Inflammatory macrophage treated with lipopolysaccharide for 1 hour (primary cell): ENCODE measurements at regions not wholly inside any gene's neighbourhood (a gene's known extent, or its start where the extent isn't known, plus 50 kb on each side); places are given as distances from the start of the nearest gene placed in this dataset.
A peak's percentile ranks its signal among the peaks of the same experiment; 100 is the strongest.
"Not testable (repeated sequence)": the region's sequence is repeated elsewhere in the genome, so short reads cannot be mapped to it uniquely, and the experiment has no call there.

ENCODE experiments used
- DNase-seq, 2 donors: peaks; one replicate each; pipeline ENCODE4 v3.0.0-alpha.2; 2020 to 2022

- peak; percentile 72 to 78 for DNase-seq
These were observed 272.7 kb upstream of the BTG1 start for GRCh38 chr12:92418381-92418780.

GRCh38 chr12:92417373-92417772, 271.7 kb upstream of the BTG1 start:
- DNase-seq: no peak

- DNase-seq: no peak
These were observed 270.8 kb upstream of the BTG1 start for GRCh38 chr12:92416385-92416812.

DNA sequence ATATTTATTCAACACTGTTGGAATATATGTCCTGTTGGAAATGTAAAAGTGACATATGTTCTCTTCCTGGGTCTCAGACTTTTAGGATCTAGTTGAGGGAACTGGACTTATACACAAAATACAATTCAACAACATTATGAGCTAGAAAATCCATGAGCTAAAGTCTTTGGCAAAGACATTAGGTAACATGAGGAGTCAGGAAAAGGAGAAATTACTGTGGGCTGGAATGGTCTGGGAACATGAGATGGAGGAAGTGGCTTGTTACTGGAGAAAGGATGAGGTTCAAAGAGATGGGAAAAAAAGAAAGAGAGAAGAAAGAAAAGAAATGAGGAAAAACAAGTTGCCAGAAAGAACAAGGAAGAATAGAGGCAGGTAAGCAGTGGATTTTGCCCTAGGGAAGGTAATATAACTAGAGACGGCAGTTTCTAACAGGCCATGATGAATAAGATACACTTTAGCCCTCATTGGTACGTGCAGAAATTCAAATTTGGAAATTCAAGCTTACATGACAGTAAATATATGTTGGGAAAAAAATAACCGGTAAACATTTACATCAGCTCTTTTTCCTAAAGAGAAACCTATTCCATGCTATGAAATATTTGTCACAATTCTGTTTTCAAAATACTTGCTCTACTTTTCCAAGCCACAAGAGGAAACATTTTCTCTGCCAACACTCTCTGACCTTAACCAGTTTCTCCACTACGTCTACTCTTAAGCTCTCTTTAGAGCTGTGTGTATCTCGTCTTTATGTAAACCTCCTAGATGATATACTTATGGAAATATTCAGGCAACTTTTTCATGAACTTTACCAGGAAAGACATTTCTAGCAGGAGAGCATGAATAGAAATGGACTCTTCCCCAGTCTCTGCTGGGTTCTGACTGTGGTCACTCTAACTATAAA, 268.8 kb upstream of the BTG1 start:
- DNase-seq: no peak

DNA sequence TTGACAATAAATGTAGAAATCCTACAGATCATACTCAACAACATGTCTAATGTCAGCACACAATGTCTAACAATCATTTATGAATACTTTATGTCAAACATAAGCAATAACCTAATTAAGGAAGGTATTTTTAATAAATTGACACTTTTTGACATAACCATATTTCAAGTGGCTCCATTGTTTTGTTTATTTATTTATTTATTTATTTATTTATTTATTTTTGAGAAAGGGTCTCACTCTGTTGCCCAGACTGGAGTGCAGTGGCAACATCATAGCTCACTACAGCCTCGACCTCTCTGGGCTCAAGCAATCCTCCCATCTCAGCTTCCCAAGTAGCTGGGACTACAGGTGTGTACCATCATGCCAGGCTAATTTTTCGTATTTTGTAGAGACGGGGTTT, 267.6 kb upstream of the BTG1 start:
- DNase-seq: no peak

DNA sequence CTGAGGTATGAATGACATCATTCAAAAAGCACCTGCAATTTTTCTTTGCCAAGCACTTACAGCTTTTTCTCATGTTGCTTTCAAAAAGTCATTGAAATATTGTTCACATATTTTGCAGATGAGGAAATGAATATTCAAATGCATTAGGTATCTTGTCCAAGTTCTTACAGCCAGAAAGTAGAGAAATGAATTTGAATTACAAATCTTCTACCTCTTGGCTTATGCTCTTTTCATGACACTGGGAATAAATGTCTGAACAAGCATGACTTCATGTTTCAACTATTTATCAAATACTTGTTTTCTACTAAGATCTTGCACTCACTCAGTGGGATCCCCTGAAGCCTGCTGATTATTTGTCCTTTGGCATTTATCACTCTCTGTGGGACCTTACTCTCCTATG, 267.2 kb upstream of the BTG1 start:
- DNase-seq: no peak

- DNase-seq: no peak
These were observed 266.0 kb upstream of the BTG1 start for GRCh38 chr12:92411687-92412086.

DNA sequence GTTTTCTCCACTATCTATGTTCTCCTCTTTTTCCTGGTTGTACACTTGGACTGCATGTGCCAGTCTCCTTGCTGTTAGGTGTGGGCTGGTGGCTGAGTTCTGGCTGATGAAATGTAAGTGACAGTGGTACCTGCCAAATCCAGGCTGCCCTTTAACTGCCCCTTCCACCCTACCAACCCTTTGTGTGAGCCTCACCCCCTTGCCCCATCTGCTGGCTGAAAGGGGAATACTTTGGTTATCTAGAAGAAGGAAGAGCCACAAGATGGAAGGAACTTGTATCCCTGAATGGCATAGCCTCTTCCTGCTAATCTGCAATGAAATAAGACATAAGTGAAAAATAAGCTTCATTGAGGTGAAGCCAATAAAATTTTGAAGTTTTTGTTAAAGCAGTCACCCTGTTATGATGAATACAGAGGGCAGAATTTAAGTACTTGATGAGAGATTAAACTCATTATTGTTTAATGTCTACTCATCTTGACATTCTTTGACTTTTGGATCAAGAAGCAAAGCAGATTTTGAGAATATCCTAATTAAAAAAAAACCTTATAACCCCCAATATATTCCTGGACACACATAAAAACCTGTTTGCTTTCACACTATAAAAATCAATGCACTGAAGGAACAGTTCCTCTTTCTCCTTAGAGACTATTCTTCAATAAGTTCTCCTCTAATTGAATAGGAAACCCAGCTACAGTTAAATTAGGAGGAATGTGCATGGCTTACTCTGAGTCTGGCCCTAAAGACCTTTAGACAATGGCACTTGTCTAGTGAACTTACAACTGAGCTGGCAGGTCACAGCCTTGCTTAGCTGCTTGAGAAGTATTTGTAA, 262.6 kb upstream of the BTG1 start:
- DNase-seq: peak; percentile 47 to 66

DNA sequence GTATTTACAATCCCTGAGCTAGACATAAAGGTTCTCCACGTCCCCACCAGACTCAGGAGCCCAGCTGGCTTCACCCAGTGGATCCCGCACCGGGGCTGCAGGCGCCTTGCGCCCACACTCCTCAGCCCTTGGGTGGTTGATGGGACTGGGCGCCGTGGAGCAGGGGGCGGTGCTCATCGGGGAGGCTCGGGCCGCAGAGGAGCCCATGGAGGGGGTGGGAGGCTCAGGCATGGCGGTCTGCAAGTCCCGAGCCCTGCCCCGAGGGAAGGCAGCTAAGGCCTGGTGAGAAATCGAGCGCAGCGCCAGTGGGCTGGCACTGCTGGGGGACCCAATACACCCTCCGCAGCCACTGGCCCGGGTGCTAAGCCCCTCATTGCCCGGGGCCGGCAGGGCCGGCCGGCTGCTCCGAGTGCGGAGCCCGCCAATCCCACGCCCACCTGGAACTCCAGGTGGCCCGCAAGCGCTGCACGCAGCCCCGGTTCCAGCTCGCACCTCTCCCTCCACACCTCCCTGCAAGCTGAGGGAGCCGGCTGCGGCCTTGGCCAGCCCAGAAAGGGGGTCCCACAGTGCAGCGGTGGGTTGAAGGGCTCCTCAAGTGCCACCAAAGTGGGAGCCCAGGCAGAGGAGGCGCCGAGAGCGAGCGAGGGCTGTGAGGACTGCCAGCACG, 260.9 kb upstream of the BTG1 start:
- not testable (repeated sequence) for DNase-seq

DNA sequence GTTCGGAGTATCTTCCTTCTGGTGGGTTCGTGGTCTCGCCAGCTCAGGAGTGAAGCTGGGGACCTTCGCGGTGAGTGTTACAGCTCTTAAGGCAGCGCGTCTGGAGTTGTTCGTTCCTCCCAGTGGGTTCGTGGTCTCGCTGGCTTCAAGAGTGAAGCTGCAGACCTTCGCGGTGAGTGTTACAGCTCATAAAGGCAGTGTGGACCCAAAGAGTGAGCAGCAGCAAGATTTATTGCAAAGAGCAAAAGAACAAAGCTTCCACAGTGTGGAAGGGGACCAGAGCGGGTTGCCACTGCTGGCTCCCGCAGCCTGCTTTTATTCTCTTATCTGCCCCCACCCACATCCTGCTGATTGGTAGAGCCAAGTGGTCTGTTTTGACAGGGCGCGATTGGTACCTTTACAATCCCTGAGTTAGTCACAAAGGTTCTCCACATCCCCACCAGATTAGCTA, 260.2 kb upstream of the BTG1 start:
- DNase-seq: not testable (repeated sequence)

DNA sequence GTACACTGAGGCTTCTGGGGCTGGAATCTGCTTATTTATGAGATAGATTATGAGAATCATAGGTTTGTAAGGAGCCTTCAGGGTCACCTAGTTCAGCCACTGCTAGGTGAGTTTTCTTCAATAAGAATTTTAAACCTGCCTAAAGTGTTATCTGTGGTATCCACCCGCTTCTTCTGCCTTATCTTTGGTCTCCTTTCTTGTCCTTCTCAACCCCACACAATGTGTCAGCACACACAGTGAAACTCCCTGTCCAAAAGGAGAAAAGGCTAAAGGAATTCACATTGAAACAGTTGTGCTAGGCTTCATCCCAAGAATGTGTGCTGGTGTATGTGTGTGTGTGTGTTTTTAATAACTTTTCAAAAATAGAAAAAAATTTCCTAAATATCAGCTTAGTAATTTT, 259.3 kb upstream of the BTG1 start:
- DNase-seq: no peak

DNA sequence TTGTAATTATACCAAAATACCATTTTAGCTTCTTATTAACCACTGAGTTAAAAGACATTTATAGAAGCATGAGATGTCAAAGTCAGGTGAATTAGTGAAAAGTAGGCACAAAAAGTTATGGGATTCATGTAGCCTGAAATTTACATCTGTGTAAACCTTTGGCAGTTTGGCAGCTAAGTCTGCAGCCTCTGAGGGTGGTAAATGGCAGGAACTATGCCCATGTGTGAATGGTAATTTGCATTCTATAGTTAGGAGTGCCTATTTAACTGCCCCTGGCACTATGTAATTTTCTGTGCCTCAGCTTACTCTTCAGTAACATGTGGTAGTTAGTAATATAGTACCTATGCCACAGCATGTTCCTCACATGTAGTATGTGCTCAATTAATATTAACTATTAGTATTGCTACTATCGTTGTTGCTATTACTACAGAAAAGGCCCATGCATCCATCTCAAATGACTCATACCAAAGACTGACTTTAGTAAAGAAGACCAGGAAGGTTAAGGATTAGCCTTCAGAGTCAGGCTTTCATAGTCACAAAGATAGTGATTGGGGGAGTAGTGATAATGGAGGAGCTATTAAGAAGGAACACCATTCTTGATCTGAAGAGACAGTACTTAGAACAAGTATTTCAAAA, 258.7 kb upstream of the BTG1 start:
- no peak for DNase-seq

- peak; percentile 35 to 76 for DNase-seq
These were observed 257.8 kb upstream of the BTG1 start for GRCh38 chr12:92403210-92404175.

GRCh38 chr12:92402415-92402814, 256.8 kb upstream of the BTG1 start:
- no peak for DNase-seq

DNA sequence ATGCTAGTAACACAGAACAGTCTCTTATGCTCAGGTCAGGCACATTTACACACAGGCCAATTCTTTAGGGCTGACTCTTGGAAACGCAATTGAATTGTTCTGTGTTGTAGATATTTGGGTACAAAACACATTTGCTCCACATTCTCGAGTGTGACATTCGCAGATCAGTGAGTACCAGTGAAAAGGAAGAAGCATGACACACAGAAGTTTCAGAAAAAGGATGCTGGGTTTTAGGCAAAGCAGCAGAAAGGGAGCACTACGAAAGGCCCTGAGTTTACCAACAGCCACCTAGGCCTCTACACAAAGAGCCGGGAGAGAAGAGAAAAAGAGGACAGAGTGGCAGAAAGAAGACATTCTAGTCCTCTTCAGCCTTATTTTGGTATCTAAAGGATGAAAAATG, 254.4 kb upstream of the BTG1 start:
- no peak for DNase-seq

DNA sequence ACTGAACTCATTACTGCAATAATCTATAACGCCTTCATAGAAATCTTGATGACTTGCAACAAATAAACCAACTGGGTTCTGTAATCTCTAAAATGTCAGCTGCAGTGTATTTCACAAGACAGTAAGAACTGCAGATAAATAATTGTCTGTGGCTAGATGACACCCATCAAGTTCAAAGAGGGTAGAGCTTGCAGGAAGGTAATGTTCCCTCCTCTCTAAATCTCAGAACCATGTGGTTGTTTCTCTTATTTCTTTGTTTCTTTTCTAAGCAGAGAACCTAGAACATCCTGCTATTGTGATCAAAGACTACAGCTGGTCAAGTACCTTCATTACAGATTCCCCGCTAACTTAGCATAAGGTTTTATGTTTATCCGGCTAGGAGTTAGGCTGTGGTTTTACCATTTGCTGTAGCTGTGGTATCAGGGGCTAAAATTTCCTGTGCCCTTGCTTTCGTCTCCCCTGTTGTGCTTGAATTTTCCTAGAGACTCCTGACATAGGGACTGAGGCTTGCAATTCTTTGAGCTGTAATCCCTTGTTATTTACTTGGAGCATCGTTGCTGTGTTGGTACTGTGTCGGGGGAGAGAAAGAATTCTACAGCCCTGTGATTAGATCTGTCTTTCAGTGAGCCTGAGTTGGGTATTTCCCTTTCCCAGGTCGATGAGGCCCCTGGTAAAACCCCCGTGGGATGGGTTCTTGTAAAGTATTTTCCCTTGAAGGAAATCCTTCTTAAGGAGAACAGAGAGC, 253.1 kb upstream of the BTG1 start:
- DNase-seq: no peak

DNA sequence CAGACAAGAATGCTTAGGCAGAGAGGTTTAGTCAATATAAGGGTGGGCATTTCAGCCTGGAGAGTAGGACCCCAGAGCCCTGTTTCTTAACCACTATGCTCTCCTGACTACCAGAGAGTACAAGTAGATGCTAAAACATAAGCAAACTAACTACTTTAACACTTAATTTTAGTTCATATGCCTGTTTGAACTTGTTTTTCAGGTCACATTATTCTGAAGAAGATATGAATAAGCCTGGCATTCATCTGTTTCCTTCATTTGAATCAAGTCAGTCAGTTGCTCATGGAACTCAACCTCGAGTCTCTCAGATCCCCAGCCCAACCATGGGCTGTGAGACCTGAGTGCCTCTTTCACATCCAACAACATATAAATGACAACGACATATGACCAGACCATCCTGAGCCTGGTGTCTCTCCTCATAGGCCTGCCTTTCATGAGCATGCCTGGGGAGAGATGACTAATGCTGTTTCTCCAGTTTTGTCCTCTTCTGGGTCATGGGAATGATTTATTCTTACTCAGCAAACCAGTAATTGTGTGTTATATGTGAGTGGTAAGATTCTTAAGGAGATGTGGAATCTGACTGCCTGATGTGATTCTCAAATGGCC, 251.1 kb upstream of the BTG1 start:
- DNase-seq: no peak

- no peak for DNase-seq
These were observed 249.7 kb upstream of the BTG1 start for GRCh38 chr12:92395322-92395721.

- no peak for DNase-seq
These were observed 249.2 kb upstream of the BTG1 start for GRCh38 chr12:92394895-92395294.

DNA sequence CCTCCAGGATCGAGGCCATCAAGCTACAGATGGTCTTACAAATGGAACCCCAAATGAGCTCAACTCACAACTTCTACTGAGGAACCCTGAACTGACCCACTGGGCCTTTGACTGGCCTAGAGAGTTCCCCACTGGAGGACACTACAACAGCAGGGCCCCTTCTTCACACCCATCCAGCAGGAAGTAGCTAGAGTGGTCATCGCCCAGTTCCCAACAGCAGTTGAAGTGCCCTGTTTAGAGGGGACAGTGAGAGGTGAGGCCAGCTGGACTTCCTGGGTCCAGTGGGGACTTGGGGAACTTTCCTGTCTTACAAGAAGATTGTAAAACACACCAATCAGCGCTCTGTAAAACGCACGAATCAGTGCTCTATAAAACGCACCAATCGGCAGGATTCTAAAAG, 247.9 kb upstream of the BTG1 start:
- no peak for DNase-seq
